H7 (cell line): ENCODE measurements at regions not wholly inside any gene's neighbourhood (a gene's known extent, or its start where the extent isn't known, plus 50 kb on each side); places are given as distances from the start of the nearest gene placed in this dataset.
"Not testable (repeated sequence)": the region's sequence is repeated elsewhere in the genome, so short reads cannot be mapped to it uniquely, and the experiment has no call there.

Source experiments
- DNase-seq: peaks from one replicate; pipeline ENCODE4 v3.0.0; 2012
- H3K27me3 ChIP-seq: 2 replicates; pipeline ENCODE4 v1.6.0; 2011; ENCODE audit warnings: mild to moderate bottlenecking, low read length; ENCODE audit not compliant: control insufficient read depth, insufficient read depth
- H3K36me3 ChIP-seq: replicated peaks from 2 replicates; pipeline ENCODE4 v1.5.1; 2011; ENCODE audit warnings: low read length; ENCODE audit not compliant: control insufficient read depth, insufficient read depth
- H3K4me3 ChIP-seq: 2 replicates; pipeline ENCODE4 v1.5.1; 2011; ENCODE audit warnings: low read depth, mild to moderate bottlenecking, control low read depth, low read length, moderate library complexity; ENCODE audit not compliant: insufficient read depth

GRCh38 chr15:31718625-31719024, 311.7 kb upstream of the CHRNA7 start:
- H3K36me3 ChIP-seq, H3K4me3 ChIP-seq, H3K27me3 ChIP-seq, DNase-seq: not testable (repeated sequence)

GRCh38 chr15:31719396-31720022, 310.8 kb upstream of the CHRNA7 start:
- DNase-seq, H3K36me3 ChIP-seq, H3K4me3 ChIP-seq, H3K27me3 ChIP-seq: not testable (repeated sequence)

- DNase-seq, H3K4me3 ChIP-seq, H3K27me3 ChIP-seq, H3K36me3 ChIP-seq: not testable (repeated sequence)
Measured at GRCh38 chr15:31723019-31723418, 307.3 kb upstream of the CHRNA7 start.

GRCh38 chr15:31724903-31725302, 305.4 kb upstream of the CHRNA7 start:
- H3K27me3 ChIP-seq, H3K36me3 ChIP-seq, H3K4me3 ChIP-seq, DNase-seq: not testable (repeated sequence)

- DNase-seq, H3K4me3 ChIP-seq, H3K36me3 ChIP-seq, H3K27me3 ChIP-seq: not testable (repeated sequence)
Measured at GRCh38 chr15:31725619-31726018, 304.7 kb upstream of the CHRNA7 start.

- no peaks in the 10 kb centered on the region for H3K36me3 ChIP-seq
- H3K27me3 ChIP-seq: no peaks in the 10 kb centered on the region
- H3K4me3 ChIP-seq: no peak overlapping the region
- DNase-seq: no peak
Measured at GRCh38 chr15:31727612-31728011, 302.7 kb upstream of the CHRNA7 start.

GRCh38 chr15:31732726-31733125, 297.6 kb upstream of the CHRNA7 start:
- H3K4me3 ChIP-seq: no peak overlapping the region
- H3K36me3 ChIP-seq: no peaks in the 10 kb centered on the region
- no peak for DNase-seq
- H3K27me3 ChIP-seq: no peaks in the 10 kb centered on the region

GRCh38 chr15:31733424-31733823, 296.9 kb upstream of the CHRNA7 start:
- Histone ChIP-seq H3K4me3 (no peak overlapping the region), H3K36me3 (no peaks in the 10 kb centered on the region), H3K27me3 (no peaks in the 10 kb centered on the region)
- no peak for DNase-seq

- Histone ChIP-seq H3K27me3 (no peaks in the 10 kb centered on the region), H3K36me3 (no peaks in the 10 kb centered on the region), H3K4me3 (no peak overlapping the region)
- peak; percentile 60 for DNase-seq
Measured at GRCh38 chr15:31740203-31740602, 290.1 kb upstream of the CHRNA7 start.

GRCh38 chr15:31745841-31746240, 284.5 kb upstream of the CHRNA7 start:
- Histone ChIP-seq H3K36me3 (no peaks in the 10 kb centered on the region), H3K4me3 (no peak overlapping the region), H3K27me3 (no peaks in the 10 kb centered on the region)
- no peak for DNase-seq

GRCh38 chr15:31752065-31752762, 278.1 kb upstream of the CHRNA7 start:
- H3K36me3 ChIP-seq: no peaks in the 10 kb centered on the region

GRCh38 chr15:31752905-31753304, 277.4 kb upstream of the CHRNA7 start:
- Histone ChIP-seq H3K27me3 (no peaks in the 10 kb centered on the region), H3K4me3 (no peak overlapping the region), H3K36me3 (no peaks in the 10 kb centered on the region)
- no peak for DNase-seq

More at GRCh38 chr15:31752065-31752762, 278.1 kb upstream of the CHRNA7 start:
- Histone ChIP-seq H3K27me3 (no peaks in the 10 kb centered on the region), H3K4me3 (no peak overlapping the region)
- no peak for DNase-seq

GRCh38 chr15:31758126-31758525, 272.2 kb upstream of the CHRNA7 start:
- H3K4me3 ChIP-seq: no peak overlapping the region
- no peak for DNase-seq
- no peaks in the 10 kb centered on the region for H3K27me3 ChIP-seq
- H3K36me3 ChIP-seq: no peaks in the 10 kb centered on the region

- no peaks in the 10 kb centered on the region for H3K36me3 ChIP-seq
- H3K4me3 ChIP-seq: no peak overlapping the region
- H3K27me3 ChIP-seq: no peaks in the 10 kb centered on the region
- no peak for DNase-seq
Measured at GRCh38 chr15:31768055-31768454, 262.3 kb upstream of the CHRNA7 start.

GRCh38 chr15:31774045-31774444, 256.3 kb upstream of the CHRNA7 start:
- H3K36me3 ChIP-seq: no peaks in the 10 kb centered on the region
- no peak overlapping the region for H3K4me3 ChIP-seq
- no peak for DNase-seq
- H3K27me3 ChIP-seq: no peaks in the 10 kb centered on the region
